ENCODE measurements at regions not wholly inside any gene's neighbourhood (a gene's known extent, or its start where the extent isn't known, plus 50 kb on each side); places are given as distances from the start of the nearest gene placed in this dataset.

GRCh38 chr1:79197421-79197820 is 190.9 kb upstream of the ADGRL4 start:
- no peaks in the 10 kb centered on the region for H3K27me3 Mint-ChIP-seq (ENCODE audit: insufficient read depth, unreplicated experiment)

DNA sequence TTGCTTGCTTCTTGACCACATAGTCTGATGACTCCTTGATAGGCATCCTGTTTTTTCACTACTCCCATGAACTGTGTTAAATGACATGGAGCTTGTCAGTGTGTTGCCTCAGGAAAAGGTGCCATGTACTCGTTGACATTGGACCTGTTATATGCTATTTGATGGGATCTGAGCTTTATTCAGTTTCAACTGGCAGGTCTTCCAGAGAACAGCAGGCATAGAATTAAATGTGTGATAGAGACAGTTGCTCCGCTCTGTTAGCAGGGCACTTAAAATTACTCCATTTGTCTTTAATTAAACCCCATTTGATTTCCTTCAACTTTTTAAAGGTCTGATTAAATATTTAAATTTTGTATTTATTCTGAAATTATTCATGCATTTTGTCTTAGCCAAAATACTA is 189.7 kb upstream of the ADGRL4 start:
- Histone ChIP-seq H3K4me3 (ENCODE audit: low read depth, low read length) (no peak overlapping the region), H3K36me3 (ENCODE audit: control insufficient read depth, insufficient read depth, low read length) (no peaks in the 10 kb centered on the region), H3K4me1 (no peaks in the 10 kb centered on the region), H3K27me3 (replicated peaks; ENCODE audit: control insufficient read depth, insufficient read depth, low read length) (no peaks in the 10 kb centered on the region), H3K9me3 (no peaks in the 10 kb centered on the region)
- no peaks in the 10 kb centered on the region for H3K27me3 Mint-ChIP-seq (ENCODE audit: insufficient read depth, unreplicated experiment)
- no peak overlapping the region for H3K27ac Mint-ChIP-seq (ENCODE audit: unreplicated experiment)
- POLR2A ChIA-PET = no interaction called here
- intact Hi-C loops (cut with micrococcal nuclease; ENCODE audit: unreplicated experiment) = no loop called here
- no peaks in the 10 kb centered on the region for H3K4me1 Mint-ChIP-seq (ENCODE audit: low read depth, unreplicated experiment)
- H3K4me3 Mint-ChIP-seq (ENCODE audit: unreplicated experiment) = no peak overlapping the region
- TF ChIP-seq, protein P1, sequence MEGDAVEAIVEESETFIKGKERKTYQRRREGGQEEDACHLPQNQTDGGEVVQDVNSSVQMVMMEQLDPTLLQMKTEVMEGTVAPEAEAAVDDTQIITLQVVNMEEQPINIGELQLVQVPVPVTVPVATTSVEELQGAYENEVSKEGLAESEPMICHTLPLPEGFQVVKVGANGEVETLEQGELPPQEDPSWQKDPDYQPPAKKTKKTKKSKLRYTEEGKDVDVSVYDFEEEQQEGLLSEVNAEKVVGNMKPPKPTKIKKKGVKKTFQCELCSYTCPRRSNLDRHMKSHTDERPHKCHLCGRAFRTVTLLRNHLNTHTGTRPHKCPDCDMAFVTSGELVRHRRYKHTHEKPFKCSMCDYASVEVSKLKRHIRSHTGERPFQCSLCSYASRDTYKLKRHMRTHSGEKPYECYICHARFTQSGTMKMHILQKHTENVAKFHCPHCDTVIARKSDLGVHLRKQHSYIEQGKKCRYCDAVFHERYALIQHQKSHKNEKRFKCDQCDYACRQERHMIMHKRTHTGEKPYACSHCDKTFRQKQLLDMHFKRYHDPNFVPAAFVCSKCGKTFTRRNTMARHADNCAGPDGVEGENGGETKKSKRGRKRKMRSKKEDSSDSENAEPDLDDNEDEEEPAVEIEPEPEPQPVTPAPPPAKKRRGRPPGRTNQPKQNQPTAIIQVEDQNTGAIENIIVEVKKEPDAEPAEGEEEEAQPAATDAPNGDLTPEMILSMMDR (IDR thresholded peaks at IDR 0.05; ENCODE audit: insufficient read depth in 1 of 2, low read depth in 1 of 2, low read length in 1 of 2, severe bottlenecking in 1 of 2, unreplicated experiment in 1 of 2) = no peak
- CTCF ChIA-PET = no interaction called here
- BruUV-seq (replicated peaks) = no TSS peak
- no peaks in the 10 kb centered on the region for H3K9me3 Mint-ChIP-seq (ENCODE audit: unreplicated experiment)
- H3K36me3 Mint-ChIP-seq (ENCODE audit: insufficient read depth, unreplicated experiment) = no peaks in the 10 kb centered on the region
- DNase-seq = no peak

More at GRCh38 chr1:79197421-79197820, 190.9 kb upstream of the ADGRL4 start:
- Histone ChIP-seq H3K36me3 (ENCODE audit: control insufficient read depth, insufficient read depth, low read length) (no peaks in the 10 kb centered on the region), H3K27me3 (replicated peaks; ENCODE audit: control insufficient read depth, insufficient read depth, low read length) (no peaks in the 10 kb centered on the region), H3K4me3 (ENCODE audit: low read depth, low read length) (no peak overlapping the region), H3K9me3 (no peaks in the 10 kb centered on the region), H3K4me1 (no peaks in the 10 kb centered on the region)
- Mint-ChIP-seq H3K9me3 (ENCODE audit: unreplicated experiment) (no peaks in the 10 kb centered on the region), H3K36me3 (ENCODE audit: insufficient read depth, unreplicated experiment) (no peaks in the 10 kb centered on the region), H3K4me1 (ENCODE audit: low read depth, unreplicated experiment) (no peaks in the 10 kb centered on the region), H3K27ac (ENCODE audit: unreplicated experiment) (no peak overlapping the region), H3K4me3 (ENCODE audit: unreplicated experiment) (no peak overlapping the region)
- DNase-seq = peak in 1 of 2 experiments; percentile 1
- no TSS peak for BruUV-seq (replicated peaks)
- CTCF ChIA-PET = no interaction called here
- POLR2A ChIA-PET = no interaction called here
- intact Hi-C loops (cut with micrococcal nuclease; ENCODE audit: unreplicated experiment) = no loop called here
- TF ChIP-seq, protein P1 (IDR thresholded peaks at IDR 0.05; ENCODE audit: insufficient read depth in 1 of 2, low read depth in 1 of 2, low read length in 1 of 2, severe bottlenecking in 1 of 2, unreplicated experiment in 1 of 2) = no peak

- Mint-ChIP-seq H3K27me3 (ENCODE audit: insufficient read depth, unreplicated experiment) (no peaks in the 10 kb centered on the region), H3K27ac (ENCODE audit: unreplicated experiment) (no peak overlapping the region), H3K36me3 (ENCODE audit: insufficient read depth, unreplicated experiment) (no peaks in the 10 kb centered on the region), H3K4me1 (ENCODE audit: low read depth, unreplicated experiment) (no peaks in the 10 kb centered on the region), H3K9me3 (ENCODE audit: unreplicated experiment) (no peaks in the 10 kb centered on the region), H3K4me3 (ENCODE audit: unreplicated experiment) (no peak overlapping the region)
- BruUV-seq (replicated peaks) = no TSS peak
- ChIA-PET CTCF (no interaction called here), POLR2A (no interaction called here)
- DNase-seq = no peak
- Histone ChIP-seq H3K4me3 (ENCODE audit: low read depth, low read length) (no peak overlapping the region), H3K4me1 (no peaks in the 10 kb centered on the region), H3K36me3 (ENCODE audit: control insufficient read depth, insufficient read depth, low read length) (no peaks in the 10 kb centered on the region), H3K9me3 (no peaks in the 10 kb centered on the region), H3K27me3 (replicated peaks; ENCODE audit: control insufficient read depth, insufficient read depth, low read length) (no peaks in the 10 kb centered on the region)
- TF ChIP-seq, protein P1 (IDR thresholded peaks at IDR 0.05; ENCODE audit: insufficient read depth in 1 of 2, low read depth in 1 of 2, low read length in 1 of 2, severe bottlenecking in 1 of 2, unreplicated experiment in 1 of 2) = no peak
- intact Hi-C loops (cut with micrococcal nuclease; ENCODE audit: unreplicated experiment) = no loop called here
These were observed 186.9 kb upstream of the ADGRL4 start for GRCh38 chr1:79193211-79194079.

Measured in Caco-2 (cell line).